Activated T-cell treated with anti-CD3 and anti-CD28 coated beads, Interleukin-2, amount 50 U/mL, for 4 hours (primary cell): ENCODE measurements at regions not wholly inside any gene's neighbourhood (a gene's known extent, or its start where the extent isn't known, plus 50 kb on each side); places are given as distances from the start of the nearest gene placed in this dataset.

Source experiments
- ATAC-seq, 2 donors: fragments of 200-7000 bp; cut with Tn5 transposase; one replicate each; pipeline ENCODE4 v1.10.0; 2021
- DNase-seq: peaks from one replicate; pipeline ENCODE4 v3.0.0-alpha.2; 2020
- H3K27me3 Mint-ChIP-seq: one replicate; pipeline ENCODE4 v1.8.0; 2021; ENCODE audit warnings: low read depth, mixed read lengths
- H3K36me3 Mint-ChIP-seq: one replicate; pipeline ENCODE4 v1.8.0; 2022; ENCODE audit warnings: mixed read lengths; ENCODE audit not compliant: insufficient read depth
- H3K4me1 Mint-ChIP-seq: one replicate; pipeline ENCODE4 v1.8.0; 2021; ENCODE audit warnings: low read depth, mixed read lengths
- H3K4me3 Mint-ChIP-seq: one replicate; pipeline ENCODE4 v1.8.0; 2021; ENCODE audit warnings: mild to moderate bottlenecking, moderate library complexity, mixed read lengths
- H3K9me3 Mint-ChIP-seq: one replicate; pipeline ENCODE4 v1.8.0; 2021; ENCODE audit warnings: mixed read lengths

DNA sequence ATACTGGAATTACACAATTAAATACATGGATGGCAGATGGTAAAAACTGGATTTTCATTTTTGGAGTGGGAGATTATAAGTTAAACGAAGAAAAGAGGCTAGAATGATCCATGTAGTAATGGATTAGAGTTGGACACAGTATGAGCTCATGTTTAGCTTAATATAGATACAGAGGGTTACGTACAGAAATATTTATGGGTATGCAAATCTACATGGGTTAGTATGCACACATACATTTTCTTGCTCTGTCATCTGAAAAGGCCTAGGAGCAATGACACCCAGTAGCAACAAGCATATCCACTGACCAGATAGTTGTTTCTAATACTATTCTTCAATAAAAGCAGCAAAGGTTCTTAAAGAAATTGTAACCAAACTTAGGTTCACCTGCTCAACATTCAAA lies 366.4 kb downstream of the SEMA3D start:
- Mint-ChIP-seq H3K27me3 (no peaks in the 10 kb centered on the region), H3K4me3 (no peak overlapping the region), H3K9me3 (no peaks in the 10 kb centered on the region), H3K4me1 (no peaks in the 10 kb centered on the region), H3K36me3 (no peaks in the 10 kb centered on the region)
- DNase-seq (no peak), ATAC-seq (no peak)

DNA sequence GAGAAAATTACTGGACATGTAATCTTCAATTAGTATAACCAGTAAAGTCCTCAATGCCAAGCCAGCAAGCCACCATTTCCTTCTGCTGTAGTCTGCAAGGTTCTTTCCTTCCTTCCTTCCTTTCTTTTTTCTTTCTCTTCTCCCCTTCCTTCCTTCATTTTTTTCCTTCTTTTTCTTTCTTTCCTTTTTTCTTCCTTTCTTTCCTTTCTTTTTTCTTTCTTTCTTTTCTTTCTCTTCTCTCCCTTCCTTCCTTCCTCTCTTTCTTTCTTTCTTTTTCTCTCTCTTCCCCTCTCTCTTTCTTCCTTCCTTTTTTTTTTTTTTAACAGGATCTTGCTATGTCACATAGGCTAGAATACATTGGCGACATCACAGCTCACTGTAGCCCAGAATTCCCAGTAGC lies 369.8 kb downstream of the SEMA3D start:
- no peaks in the 10 kb centered on the region for H3K4me1 Mint-ChIP-seq
- no peaks in the 10 kb centered on the region for H3K9me3 Mint-ChIP-seq
- no peaks in the 10 kb centered on the region for H3K27me3 Mint-ChIP-seq
- no peak overlapping the region for H3K4me3 Mint-ChIP-seq
- ATAC-seq (no peak), DNase-seq (no peak)
- H3K36me3 Mint-ChIP-seq, result no peaks in the 10 kb centered on the region

- ATAC-seq (no peak), DNase-seq (no peak)
- H3K4me3 Mint-ChIP-seq, result no peak overlapping the region
- no peaks in the 10 kb centered on the region for H3K9me3 Mint-ChIP-seq
- H3K27me3 Mint-ChIP-seq, result no peaks in the 10 kb centered on the region
- H3K4me1 Mint-ChIP-seq, result no peaks in the 10 kb centered on the region
- H3K36me3 Mint-ChIP-seq, result no peaks in the 10 kb centered on the region
Measured at GRCh38 chr7:84813376-84813775, 373.5 kb downstream of the SEMA3D start.

DNA sequence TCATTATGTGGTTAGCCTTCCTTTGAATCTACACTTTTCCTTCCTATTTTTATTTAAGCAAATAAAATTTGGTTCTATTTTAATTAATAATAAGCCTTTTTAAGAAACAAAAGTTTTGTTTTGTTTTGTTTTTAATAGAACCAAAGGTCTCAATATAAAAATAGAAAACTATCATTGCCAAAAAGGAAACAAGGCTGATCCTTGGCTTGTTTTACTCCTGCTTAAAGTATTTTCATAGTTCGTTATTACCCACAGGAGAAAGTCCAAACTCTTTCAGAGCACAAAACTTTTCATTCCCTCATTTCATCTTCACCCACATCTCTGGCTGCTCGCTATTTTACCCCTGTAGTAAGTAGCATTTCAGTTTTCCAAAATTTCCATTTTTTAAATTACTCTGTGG lies 374.8 kb downstream of the SEMA3D start:
- Mint-ChIP-seq H3K4me1 (no peaks in the 10 kb centered on the region), H3K36me3 (no peaks in the 10 kb centered on the region), H3K27me3 (no peaks in the 10 kb centered on the region), H3K4me3 (no peak overlapping the region), H3K9me3 (no peaks in the 10 kb centered on the region)
- ATAC-seq (no peak), DNase-seq (no peak)

- Mint-ChIP-seq H3K4me3 (no peak overlapping the region), H3K4me1 (no peaks in the 10 kb centered on the region), H3K9me3 (no peaks in the 10 kb centered on the region)
Measured at GRCh38 chr7:84811362-84811761, 375.5 kb downstream of the SEMA3D start.

DNA sequence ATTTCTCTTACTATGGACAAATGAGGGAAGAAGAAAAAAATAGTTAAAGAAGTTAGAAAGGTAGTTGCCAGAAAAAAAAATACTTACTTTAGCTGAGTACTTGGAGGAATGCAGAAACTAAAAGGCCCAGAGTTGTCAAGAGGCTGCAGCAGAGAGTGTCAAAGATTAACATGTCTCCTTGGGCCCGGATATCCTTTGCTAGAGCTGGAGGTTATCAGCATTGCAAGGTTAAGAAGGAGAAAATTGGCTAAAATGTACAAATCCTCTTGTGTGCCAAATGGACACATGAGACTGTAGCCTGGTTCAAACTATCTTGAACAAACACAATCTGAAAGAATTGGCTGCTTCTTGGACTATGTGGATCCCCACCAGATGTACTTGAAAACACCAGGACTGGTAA lies 377.0 kb downstream of the SEMA3D start:
- ATAC-seq, result no peak
- H3K27me3 Mint-ChIP-seq, result no peaks in the 10 kb centered on the region
- H3K4me3 Mint-ChIP-seq, result no peak overlapping the region
- no peaks in the 10 kb centered on the region for H3K36me3 Mint-ChIP-seq
- H3K9me3 Mint-ChIP-seq, result no peaks in the 10 kb centered on the region
- no peak for DNase-seq
- H3K4me1 Mint-ChIP-seq, result no peaks in the 10 kb centered on the region

More at GRCh38 chr7:84811362-84811761, 375.5 kb downstream of the SEMA3D start:
- Mint-ChIP-seq H3K36me3 (no peaks in the 10 kb centered on the region), H3K27me3 (no peaks in the 10 kb centered on the region)
- no peak for DNase-seq
- no peak for ATAC-seq

GRCh38 chr7:84803979-84804378 lies 382.9 kb downstream of the SEMA3D start:
- ATAC-seq (no peak), DNase-seq (no peak)
- no peaks in the 10 kb centered on the region for H3K4me1 Mint-ChIP-seq
- no peaks in the 10 kb centered on the region for H3K27me3 Mint-ChIP-seq
- no peak overlapping the region for H3K4me3 Mint-ChIP-seq
- no peaks in the 10 kb centered on the region for H3K9me3 Mint-ChIP-seq
- H3K36me3 Mint-ChIP-seq, result no peaks in the 10 kb centered on the region

- H3K9me3 Mint-ChIP-seq, result peaks cover 13% of the 10 kb centered on the region
- no peak overlapping the region for H3K4me3 Mint-ChIP-seq
- H3K27me3 Mint-ChIP-seq, result no peaks in the 10 kb centered on the region
- DNase-seq (no peak), ATAC-seq (no peak)
- no peaks in the 10 kb centered on the region for H3K36me3 Mint-ChIP-seq
- H3K4me1 Mint-ChIP-seq, result no peaks in the 10 kb centered on the region
Measured at GRCh38 chr7:84801396-84801795, 385.5 kb downstream of the SEMA3D start.

DNA sequence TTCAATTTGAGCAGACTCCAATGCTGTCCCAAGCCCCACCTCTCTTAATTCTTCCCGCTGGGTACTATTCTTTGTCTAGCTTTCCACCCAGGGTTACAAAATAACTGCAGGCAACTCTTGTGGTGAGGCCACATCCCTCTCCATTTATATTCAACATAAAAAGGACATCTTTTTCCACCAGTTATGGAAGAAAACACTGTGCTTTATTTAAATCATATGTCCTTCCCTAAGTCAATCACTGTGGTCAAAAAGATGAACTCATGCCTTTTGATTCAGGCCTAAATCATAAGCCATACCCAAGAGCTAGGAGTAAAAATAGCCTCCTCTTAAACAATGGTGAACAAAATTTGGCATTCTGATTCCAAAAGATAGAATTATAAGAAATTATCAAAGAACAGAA lies 386.0 kb downstream of the SEMA3D start:
- H3K4me3 Mint-ChIP-seq, result no peak overlapping the region
- H3K4me1 Mint-ChIP-seq, result no peaks in the 10 kb centered on the region
- peaks cover 14% of the 10 kb centered on the region for H3K9me3 Mint-ChIP-seq
- no peaks in the 10 kb centered on the region for H3K27me3 Mint-ChIP-seq
- ATAC-seq (no peak), DNase-seq (no peak)
- H3K36me3 Mint-ChIP-seq, result no peaks in the 10 kb centered on the region

GRCh38 chr7:84799106-84799505 lies 387.8 kb downstream of the SEMA3D start:
- Mint-ChIP-seq H3K27me3 (no peaks in the 10 kb centered on the region), H3K4me3 (no peak overlapping the region), H3K36me3 (no peaks in the 10 kb centered on the region), H3K4me1 (no peaks in the 10 kb centered on the region), H3K9me3 (peaks cover 14% of the 10 kb centered on the region)
- DNase-seq (no peak), ATAC-seq (no peak)

- DNase-seq, result no peak
- Mint-ChIP-seq H3K27me3 (no peaks in the 10 kb centered on the region), H3K4me1 (no peaks in the 10 kb centered on the region), H3K4me3 (no peak overlapping the region), H3K36me3 (no peaks in the 10 kb centered on the region), H3K9me3 (peaks cover 10% of the 10 kb centered on the region)
- ATAC-seq, result no peak
Measured at GRCh38 chr7:84792231-84792893, 394.5 kb downstream of the SEMA3D start.

GRCh38 chr7:84790882-84791281 lies 396.0 kb downstream of the SEMA3D start:
- Mint-ChIP-seq H3K27me3 (no peaks in the 10 kb centered on the region), H3K36me3 (no peaks in the 10 kb centered on the region), H3K9me3 (no peaks in the 10 kb centered on the region), H3K4me3 (no peak overlapping the region), H3K4me1 (no peaks in the 10 kb centered on the region)
- no peak for DNase-seq
- no peak for ATAC-seq

DNA sequence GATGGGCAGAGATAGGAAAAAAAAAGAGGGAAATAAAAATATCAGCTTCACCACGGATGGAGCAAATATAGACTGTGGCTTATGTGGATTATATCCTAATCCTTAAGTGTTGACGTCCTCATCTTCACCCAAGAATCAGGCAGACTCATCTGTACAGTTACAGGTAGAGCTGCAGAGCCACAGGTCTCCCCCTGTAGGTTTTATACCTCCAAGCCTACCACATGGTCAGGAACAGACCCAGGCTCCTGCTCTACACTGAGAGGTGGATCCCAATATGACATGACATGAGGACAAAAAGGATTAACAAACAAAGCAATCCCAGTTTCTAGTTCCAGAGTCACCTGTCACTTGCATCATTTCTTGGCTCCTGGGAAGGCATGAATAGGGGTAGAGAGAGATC lies 400.8 kb downstream of the SEMA3D start:
- ATAC-seq (no peak), DNase-seq (no peak)
- H3K4me3 Mint-ChIP-seq, result no peak overlapping the region
- no peaks in the 10 kb centered on the region for H3K36me3 Mint-ChIP-seq
- H3K27me3 Mint-ChIP-seq, result no peaks in the 10 kb centered on the region
- no peaks in the 10 kb centered on the region for H3K4me1 Mint-ChIP-seq
- no peaks in the 10 kb centered on the region for H3K9me3 Mint-ChIP-seq

DNA sequence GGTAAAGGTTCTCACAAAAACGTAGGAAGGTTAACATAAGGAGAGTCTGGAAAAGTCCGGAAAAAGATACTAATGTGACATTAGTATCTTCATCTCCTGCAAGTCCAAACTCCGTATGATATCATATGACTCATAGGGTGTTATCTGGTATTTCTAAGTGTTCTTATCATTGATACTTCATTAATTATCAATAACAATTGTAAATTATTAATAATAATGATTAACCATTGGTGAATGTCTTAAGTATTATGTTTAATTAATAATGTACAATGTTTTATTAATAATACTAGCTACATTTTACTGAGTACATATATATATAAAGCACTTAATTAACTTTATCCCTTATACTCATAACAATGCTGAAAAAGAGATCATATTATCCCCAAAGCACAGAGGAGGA lies 402.4 kb downstream of the SEMA3D start:
- Mint-ChIP-seq H3K9me3 (no peaks in the 10 kb centered on the region), H3K27me3 (no peaks in the 10 kb centered on the region), H3K4me3 (no peak overlapping the region), H3K4me1 (no peaks in the 10 kb centered on the region), H3K36me3 (no peaks in the 10 kb centered on the region)
- DNase-seq (no peak), ATAC-seq (no peak)

DNA sequence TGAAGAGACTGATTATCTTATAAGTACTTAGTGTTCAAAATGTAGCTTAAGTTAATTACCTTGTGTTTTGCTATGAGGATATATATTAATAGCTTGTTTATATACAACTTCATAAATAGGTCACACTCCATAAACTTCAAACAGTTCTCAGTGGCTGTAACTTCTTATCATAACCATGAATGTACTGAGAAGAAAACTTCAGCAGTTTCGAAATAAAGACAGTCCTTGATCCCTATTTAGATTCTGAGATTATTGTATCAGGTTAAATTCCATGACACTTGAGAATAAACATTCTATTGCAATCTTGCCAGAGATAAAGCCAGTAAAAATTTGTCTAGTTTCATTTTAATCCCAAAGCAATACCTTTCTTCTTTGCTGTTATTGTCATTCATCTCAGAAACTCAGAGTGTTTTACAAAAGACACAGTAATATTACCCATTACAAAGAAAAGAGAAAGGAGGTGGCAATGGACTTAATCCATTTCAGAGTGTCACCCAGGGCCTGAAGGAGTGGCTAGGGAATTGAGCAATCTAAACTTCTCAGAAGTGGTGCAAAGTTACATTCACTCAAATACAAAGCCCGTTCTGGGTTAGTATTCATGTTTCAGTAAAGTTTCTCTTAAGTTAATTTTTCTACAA lies 403.6 kb downstream of the SEMA3D start:
- Mint-ChIP-seq H3K27me3 (no peaks in the 10 kb centered on the region), H3K36me3 (no peaks in the 10 kb centered on the region), H3K4me1 (no peaks in the 10 kb centered on the region), H3K4me3 (no peak overlapping the region), H3K9me3 (no peaks in the 10 kb centered on the region)
- ATAC-seq (no peak), DNase-seq (no peak)
